HG03066 (cell line): ENCODE measurements at regions not wholly inside any gene's neighbourhood (a gene's known extent, or its start where the extent isn't known, plus 50 kb on each side); places are given as distances from the start of the nearest gene placed in this dataset.

Source experiments
- ATAC-seq: cut with Tn5 transposase; IDR thresholded peaks from one replicate; pipeline ENCODE4 v1.9.1; 2021; ENCODE audit warnings: low read depth; ENCODE audit not compliant: unreplicated experiment

DNA sequence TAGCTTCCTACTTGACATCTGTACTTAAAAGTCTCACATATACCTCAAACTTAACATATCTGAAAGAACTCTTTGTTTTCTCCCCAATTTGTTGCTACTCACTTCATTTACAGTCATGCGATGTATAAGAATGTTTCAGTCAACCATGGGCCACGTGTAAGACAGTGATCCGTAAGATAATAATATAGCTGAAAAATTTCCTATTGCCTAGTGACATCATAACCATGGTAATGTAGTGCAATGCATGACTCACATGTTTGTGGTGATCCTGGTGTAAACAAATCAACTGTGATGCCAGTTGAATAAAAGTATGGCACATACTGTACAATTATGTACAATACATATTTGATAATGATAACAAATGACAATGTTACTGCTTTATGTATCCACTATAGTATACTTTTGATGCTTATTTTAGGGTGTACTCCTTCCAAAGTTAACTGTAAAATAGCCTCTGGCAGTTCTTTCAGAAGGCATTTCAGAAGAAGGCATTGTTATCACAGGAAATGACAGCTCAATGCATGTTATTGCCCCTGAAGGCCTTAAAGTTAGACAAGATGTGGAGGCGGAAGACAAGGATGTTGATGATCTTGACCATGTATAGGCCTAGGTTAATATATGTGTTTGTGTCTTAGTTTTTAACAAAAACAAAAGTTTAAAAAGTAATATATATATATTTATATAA, 579.0 kb downstream of the EPHA7 start:
- ATAC-seq, result no peak

DNA sequence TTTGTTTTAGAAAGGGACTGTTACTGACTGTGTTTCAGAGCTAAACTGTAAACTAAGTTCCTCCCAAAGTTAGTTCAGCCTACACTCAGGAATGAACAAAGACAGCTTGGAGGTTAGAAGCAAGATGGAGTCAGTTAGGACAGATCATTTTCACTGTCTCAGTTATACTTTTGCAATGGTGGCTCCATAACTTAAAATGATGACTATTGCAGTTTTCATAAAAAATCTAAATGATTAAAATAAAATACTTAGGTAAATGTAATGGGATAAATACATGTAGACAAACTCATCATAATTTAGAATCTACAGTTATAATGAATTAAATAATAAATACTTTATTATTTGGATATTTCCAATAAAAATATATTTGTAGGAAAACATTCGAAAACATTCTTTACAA, 590.6 kb downstream of the EPHA7 start:
- no peak for ATAC-seq

DNA sequence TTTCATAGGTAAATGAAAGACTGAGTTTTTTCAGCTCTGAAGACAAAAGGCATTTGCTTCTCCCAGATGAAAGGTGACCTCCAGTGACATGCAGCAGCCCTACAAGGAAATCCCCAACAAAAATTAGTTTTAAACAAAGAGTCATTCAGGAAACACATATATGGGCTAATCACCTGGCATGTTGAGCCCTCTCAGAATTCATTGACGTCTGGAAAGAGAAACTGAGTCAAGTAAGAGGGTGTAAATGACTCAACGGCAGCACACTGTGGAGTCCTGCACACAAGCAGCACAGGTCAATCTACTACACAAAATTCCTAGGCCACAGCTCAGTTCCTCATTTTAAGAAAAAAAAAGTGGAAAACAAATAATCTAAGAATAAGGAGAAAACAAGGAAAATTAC, 592.3 kb downstream of the EPHA7 start:
- ATAC-seq, result no peak

DNA sequence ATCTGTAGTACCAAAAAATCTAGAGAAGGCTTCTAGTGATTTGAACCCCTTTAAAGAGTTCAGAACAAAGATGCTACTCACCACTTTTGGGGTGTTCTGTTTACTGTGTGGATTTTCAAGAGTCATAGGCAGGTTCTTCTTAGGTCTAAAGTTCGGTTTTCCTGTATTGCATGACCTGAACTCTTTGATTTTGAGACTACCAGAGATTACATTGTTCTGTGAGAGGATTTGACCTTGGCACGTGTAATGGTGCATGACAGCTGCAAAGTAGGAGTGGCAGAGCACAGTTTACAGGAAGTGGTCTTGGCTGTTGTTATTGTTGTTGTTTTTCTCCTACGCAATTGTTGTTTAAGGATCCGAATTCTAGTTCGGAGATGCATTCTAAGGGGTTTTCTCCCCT, 592.7 kb downstream of the EPHA7 start:
- no peak for ATAC-seq

DNA sequence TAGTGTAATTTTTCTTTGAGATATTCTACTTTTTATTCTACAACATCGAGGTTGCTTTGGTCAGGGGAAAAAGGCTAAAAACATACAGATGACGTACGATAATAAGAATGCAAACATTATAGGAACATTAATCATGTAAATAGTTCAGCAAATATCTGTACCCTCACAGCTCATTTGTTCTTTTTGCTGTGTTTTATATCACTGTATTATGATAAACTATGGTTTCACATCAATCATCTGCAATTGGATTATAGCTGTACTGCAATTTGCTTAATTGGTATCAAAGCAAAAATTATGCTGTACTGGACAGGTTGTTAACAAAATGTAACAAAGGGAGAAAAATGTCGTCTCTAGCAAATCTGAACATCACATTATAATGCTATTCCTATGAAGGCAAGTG, 597.1 kb downstream of the EPHA7 start:
- no peak for ATAC-seq

DNA sequence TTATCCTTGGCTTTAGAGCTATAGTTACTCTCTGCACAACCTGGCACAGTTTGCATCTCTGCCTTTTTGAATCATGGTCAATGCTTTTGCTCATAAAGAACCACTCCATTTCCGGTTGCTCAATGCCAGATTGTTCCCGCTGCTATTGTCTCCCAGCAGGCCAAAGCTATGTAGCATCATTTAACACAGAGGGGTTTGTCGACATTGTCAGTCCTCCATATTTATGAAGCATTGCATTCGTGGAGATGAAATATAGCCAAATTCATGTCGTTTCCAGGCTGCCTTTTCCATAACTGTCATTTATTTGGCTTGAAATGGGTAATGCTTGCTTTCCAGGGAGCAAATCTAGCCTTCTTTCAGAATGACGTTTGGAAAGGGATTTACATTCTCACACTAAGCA, 598.8 kb downstream of the EPHA7 start:
- ATAC-seq, result no peak

DNA sequence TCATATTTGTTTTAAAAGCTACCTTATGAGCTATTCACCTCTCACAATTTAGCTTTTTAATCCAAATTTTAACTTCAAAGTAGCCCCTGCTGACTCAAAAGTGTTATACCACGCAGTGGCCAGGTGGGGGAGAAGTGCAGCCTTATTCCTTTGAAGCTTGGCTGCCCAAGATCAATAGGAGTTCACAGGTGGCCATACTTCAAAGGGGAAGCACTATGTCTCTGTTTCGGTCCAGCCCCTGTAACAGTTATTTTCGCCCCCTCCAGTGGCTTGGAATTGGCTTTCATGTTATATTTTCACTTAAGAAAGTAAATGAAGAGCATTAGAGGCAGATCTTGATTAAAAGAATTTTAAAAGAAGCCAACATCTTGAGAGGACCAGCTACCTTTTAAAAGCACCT, 608.4 kb downstream of the EPHA7 start:
- ATAC-seq, result peak; percentile 100

DNA sequence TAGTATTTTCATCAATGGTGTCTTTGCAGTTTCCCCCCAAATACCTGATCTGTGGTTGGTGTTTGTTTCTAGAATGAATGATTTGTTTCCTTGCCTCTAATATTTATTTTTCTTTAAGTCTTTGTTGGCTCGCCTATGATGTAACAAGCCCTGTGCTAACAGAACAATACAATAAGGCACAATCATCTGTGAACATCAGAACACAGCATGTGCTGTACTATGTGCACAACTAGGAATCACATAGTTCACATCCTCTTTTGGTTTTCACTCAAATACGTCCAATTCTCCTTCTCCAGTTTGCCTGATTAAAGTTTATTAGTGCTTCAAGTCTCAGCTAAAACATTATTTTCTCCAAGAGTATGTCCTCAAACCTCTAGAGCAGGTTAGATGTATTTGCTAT, 613.1 kb downstream of the EPHA7 start:
- ATAC-seq, result no peak

DNA sequence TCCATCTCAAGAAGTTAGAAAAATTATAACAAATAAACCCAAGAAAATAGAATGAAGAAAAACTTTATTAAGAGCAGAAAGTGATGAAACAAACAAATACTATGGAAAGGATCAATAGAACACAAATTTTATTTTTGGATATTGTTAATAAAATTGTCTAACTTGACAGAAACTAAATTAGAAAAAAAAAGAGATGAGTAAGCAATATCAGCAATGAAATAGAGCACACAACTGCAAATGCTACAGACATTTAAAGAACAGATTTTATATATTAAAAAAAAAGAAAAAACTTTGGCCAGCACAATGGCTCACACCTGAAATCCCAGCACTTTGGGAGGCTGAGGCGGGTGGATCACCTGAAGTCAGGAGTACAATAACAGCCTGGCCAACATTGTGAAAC, 628.0 kb downstream of the EPHA7 start:
- ATAC-seq, result no peak

DNA sequence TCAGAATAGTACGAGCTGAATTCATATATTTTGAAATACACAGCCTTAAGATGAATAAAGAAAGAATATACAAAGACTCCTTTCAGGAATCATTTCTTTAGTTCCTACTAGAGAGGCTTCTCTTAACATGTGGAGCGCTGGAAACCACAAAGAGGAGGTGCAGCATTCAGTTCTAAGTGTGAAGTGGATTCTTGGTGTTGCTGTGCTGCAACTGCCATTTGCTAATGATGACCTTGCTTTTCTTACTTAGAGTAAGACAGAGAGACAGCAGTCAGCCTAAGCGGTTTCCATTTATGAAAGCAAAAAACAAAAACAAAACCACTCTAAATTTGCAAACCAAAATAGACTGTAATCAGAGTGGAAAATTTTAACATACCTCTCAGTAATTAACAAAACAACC, 629.0 kb downstream of the EPHA7 start:
- ATAC-seq, result no peak

DNA sequence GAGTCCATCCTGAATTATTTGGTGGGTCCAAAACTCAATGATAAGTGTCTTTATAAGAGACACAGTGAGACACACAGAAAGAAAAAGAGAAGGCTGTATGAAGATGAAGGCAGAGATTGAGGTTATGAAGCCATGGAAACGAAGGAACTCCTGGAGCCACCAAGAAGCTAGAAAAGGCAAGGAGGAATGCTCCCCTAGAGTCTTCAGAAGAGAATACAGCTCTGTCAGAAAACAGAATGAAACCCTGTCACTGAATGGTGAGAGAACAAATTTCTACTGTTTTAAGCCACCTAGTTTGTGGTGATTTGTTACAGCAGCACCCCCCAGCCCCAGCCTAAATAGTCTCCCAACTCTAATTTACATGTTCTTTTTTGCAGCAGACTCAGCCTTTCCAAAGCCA, 635.1 kb downstream of the EPHA7 start:
- no peak for ATAC-seq

DNA sequence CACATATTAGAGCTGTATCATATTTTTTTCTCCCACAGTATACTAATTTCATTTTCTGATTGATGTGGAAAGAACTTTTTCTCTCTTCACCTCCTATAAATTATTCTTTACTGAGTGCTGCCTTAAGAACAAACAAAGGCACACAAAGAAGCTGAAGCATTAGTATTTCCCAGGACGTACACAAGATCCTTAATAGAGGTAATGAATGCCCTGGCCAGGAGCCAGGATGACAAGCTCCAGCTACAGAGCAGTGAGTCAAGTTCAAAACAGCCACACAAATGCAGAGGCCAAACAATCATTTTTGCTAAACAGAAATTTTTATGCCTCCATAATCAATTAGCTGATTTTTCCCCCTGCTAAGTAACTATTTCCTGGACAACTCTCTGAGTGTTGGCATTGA, 639.6 kb downstream of the EPHA7 start:
- no peak for ATAC-seq

DNA sequence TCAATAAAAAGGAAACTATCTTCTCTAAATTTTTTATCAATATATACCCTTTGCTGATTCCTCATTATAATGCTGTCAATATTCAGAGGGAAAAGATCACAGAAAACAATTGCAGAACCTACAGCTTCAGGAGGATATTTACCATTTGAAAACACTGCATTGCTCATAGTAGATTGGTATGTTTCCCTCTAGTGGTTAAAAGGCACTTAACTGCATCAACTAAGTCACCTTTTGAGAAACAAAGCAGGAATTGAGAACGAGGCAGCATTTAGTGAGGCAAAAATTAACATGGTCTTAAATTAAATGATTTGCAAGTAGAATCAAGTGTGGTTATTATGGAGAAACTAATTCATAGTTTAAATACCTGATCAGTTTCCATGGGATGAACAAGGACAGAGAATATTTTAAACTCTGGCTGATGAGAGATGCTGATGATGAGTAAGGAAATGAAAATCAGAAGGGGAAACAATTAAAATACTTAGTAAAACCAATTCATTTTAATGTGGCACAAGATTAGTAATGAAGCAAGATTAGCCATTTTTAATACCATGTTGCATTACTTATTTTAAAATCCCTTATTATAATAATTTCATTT, 642.1 kb downstream of the EPHA7 start:
- peak; percentile 73 for ATAC-seq

DNA sequence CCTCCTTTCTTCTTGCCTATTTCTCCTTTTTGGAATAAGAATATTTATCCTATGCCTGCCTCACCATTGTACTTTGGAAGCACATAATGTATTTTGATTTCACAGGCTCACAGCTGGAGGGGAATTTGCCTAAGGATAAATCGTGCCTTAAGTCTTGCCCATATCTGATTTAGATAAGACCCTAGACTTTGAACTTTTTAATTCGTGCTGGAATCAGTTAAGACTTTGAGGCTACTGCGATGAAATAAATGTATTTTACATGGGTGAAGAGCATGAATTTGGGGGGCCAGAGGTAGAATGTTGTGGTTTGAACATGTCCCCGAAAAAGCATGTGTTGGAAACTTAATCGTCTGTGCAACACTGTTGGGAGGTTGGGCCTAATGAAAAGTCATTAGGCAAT, 648.8 kb downstream of the EPHA7 start:
- ATAC-seq, result no peak

DNA sequence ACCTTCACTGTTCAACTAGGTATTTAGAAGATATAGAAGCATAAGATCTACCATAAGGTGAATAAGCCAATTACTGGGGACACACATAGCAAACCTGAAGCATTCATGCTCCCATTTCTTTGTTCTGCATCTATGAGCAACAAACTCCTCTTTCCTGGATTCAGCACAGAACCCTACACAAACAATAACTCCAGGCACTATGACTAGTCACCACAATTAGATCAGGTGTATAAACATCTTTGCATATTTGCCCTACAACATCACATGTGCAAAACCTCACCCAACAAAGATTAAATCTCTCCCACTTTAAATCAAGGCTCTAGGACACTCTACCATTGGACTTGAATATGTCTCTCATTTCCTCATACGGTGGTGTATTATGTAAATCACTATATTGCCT, 652.3 kb downstream of the EPHA7 start:
- ATAC-seq, result no peak

DNA sequence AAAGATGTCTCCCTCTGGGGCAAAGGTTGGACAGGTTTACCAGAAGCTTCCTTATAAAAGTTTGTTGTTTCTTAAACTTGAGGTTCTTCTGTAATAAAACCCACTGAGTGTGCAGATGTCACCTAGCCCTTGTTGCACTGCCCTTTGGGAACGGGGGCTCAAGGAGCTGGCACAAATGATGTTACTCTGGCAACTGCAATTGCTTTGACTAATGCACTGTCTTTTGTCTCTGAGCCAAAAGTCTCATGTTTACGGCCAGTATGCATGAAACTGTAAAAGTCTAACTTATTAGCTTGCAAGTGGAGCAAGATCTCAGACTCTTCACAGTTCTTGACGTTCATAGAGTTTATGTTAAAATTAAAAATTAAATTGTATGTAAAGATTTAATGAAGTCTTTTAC, 655.7 kb downstream of the EPHA7 start:
- no peak for ATAC-seq

DNA sequence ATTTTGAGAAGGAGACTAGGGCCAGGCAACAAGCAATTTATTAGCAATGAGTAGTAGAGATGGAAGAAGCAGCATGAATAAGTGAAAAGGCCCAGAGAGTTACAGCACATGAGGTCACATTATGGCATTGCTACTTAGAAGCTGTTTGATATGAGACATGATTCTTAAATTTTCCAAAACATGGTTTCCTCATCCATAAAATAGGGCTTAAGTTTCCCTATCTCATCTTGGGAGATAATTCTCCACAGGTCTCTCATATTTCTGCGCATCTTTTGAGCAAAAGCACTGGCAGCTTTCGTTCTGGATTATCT, 656.1 kb downstream of the EPHA7 start:
- no peak for ATAC-seq

DNA sequence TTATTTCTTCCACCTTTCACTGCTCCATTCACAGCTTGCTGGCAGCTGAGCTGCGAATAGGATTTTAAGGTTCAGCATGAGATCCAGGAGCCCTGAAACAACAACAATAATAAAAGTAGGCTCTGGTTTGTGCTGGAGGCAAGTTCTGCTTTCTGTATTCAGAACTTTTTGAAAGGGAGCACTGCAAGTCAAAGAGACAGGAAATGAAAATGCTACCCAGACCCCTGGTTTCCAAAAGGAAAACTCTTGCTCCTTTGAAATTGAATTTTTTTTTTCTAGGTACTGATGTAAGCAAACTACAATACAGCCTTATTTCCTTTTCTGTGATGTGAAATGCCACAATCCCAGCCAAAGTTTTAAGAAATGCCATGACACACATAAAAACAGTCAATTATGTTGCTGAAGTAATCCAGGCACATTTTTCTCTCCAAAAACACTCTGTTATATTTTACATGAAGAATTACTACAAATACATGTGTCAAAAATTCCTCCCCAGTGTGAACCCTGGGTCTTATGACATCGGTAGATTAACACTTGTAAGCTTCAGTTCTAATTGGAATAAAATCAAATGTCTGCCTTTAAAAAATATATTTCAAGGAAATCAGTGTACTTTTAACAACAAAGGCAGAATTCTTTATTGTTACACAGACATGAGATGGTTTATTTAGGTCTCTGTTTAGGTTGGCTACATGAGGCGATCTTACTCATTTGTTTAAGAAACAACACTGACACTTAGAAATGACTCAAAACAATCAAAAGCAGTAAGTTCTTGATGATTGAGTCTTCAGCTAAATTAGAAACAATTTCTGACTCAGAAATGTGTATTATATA, 656.7 kb downstream of the EPHA7 start:
- no peak for ATAC-seq

DNA sequence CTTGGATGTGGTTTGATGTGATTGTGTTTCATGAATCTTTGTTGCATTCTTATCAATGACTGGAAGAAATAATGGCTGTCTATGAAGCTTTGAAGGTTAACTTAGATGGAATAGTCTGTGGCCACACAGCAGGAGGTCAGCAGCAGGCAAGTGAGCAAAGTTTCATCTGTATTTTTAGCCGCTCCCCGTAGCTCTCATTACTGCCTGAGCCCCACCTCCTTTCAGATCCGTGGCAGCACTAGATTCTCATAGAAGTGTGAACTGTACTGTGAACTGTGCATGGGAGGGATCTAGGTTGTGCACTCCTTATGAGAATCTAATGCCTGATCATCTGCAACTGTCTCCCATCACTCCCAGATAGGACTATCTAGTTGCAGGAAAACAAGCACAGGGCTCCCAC, 660.2 kb downstream of the EPHA7 start:
- no peak for ATAC-seq

DNA sequence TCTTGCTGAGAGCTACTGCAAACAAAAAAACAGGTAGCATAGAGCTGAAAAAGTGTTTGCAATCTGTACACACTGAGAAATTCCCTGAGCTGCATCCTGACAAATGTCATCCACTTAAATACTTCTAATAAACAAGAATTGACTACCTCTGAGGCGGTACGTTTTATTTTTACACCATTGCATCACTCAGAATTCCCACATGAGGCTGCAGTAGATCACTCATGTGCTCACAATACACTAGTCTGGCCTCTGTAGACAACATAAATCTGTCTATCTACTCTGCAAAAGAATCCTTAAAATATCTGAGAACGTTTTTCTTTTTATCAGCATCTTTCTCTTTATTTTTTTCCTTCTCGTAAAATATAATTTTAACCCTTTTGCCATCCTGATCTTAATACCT, 661.4 kb downstream of the EPHA7 start:
- ATAC-seq, result no peak

DNA sequence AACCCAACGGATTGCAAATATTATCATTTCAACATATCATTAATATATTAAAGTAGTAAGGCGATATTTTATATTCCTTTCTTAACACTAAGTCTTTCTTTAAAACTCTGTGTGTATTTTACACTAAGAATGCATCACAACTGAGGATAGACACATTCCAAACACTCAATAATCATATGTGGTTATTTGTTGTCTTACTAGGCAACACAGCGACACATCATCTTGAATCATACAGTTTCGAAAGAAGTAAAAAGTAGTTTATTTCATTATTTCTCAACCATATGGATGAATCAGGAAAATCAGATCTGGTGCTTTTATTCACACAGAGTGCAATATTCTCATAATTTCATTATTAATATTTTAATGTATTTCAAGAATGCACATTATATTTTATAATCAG, 662.4 kb downstream of the EPHA7 start:
- ATAC-seq, result no peak

DNA sequence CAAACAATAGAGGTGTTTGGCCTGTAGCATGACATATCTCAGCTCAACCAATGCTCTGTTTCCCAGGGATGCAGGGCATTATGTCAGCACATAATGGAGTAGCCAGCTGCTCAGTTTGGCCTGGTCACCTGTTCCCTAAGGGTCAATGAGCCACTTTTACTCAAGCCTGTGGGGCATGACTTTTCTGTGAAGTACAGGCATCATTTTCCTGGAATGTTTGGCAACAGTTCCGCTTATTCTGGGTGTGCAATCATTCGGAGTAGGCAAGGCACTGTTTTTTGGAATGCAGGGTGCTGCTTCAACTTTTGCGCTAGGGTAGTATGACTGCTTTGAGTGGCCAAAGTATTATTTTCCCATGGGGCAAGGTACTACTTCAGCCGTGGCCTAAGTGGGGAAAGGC, 665.4 kb downstream of the EPHA7 start:
- no peak for ATAC-seq
